WERI-Rb-1 (cell line): ENCODE measurements at regions not wholly inside any gene's neighbourhood (a gene's known extent, or its start where the extent isn't known, plus 50 kb on each side); places are given as distances from the start of the nearest gene placed in this dataset.

Experiments used
- DNase-seq: peaks from one replicate; pipeline ENCODE4 v3.0.0-alpha.2; 2020
- H3K27ac ChIP-seq: fragments of 250-450 bp; sonication (Bioruptor Pico); 2 replicates; pipeline ENCODE4 v1.5.1; 2020; ENCODE audit warnings: mild to moderate bottlenecking, moderate library complexity
- H3K27me3 ChIP-seq: fragments of 250-450 bp; sonication (Bioruptor Pico); 2 replicates; pipeline ENCODE4 v1.5.1; 2021; ENCODE audit warnings: mild to moderate bottlenecking, low read depth, moderate library complexity; ENCODE audit not compliant: insufficient read depth, severe bottlenecking
- H3K36me3 ChIP-seq: fragments of 250-450 bp; sonication (Bioruptor Pico); 2 replicates; pipeline ENCODE4 v1.5.1; 2020; ENCODE audit warnings: mild to moderate bottlenecking, moderate library complexity
- H3K4me3 ChIP-seq: 2 replicates; pipeline ENCODE4 v1.5.1; 2011; ENCODE audit warnings: low read depth, mild to moderate bottlenecking, control low read depth, low read length
- H3K9me3 ChIP-seq: fragments of 250-450 bp; sonication (Bioruptor Pico); 2 replicates; pipeline ENCODE4 v1.5.1; 2021; ENCODE audit warnings: mild to moderate bottlenecking, moderate library complexity; ENCODE audit not compliant: severe bottlenecking
- CTCF ChIP-seq: IDR thresholded peaks from 2 replicates; pipeline ENCODE4 v1.5.1; 2011; ENCODE audit warnings: low read depth, mild to moderate bottlenecking, control low read depth, inconsistent platforms, low read length

- no peak for TF ChIP-seq CTCF
- H3K36me3 ChIP-seq = no peaks in the 10 kb centered on the region
- H3K27ac ChIP-seq = no peak overlapping the region
- no peaks in the 10 kb centered on the region for H3K9me3 ChIP-seq
- H3K4me3 ChIP-seq = no peak overlapping the region
- DNase-seq = no peak
- H3K27me3 ChIP-seq = no peaks in the 10 kb centered on the region
Measured at GRCh38 chr9:136607334-136607919, 55.3 kb upstream of the EGFL7 start.

GRCh38 chr9:136606687-136607333, 55.9 kb upstream of the EGFL7 start:
- no peak overlapping the region for H3K27ac ChIP-seq
- no peaks in the 10 kb centered on the region for H3K36me3 ChIP-seq
- no peaks in the 10 kb centered on the region for H3K27me3 ChIP-seq
- H3K9me3 ChIP-seq = no peaks in the 10 kb centered on the region
- no peak overlapping the region for H3K4me3 ChIP-seq
- no peak for DNase-seq
- no peak for TF ChIP-seq CTCF

- TF ChIP-seq CTCF = no peak
- DNase-seq = no peak
- no peak overlapping the region for H3K4me3 ChIP-seq
Measured at GRCh38 chr9:136605988-136606660, 56.6 kb upstream of the EGFL7 start.

GRCh38 chr9:136604823-136605525, 57.7 kb upstream of the EGFL7 start:
- Histone ChIP-seq H3K27ac (no peak overlapping the region), H3K36me3 (no peaks in the 10 kb centered on the region), H3K4me3 (no peak overlapping the region), H3K27me3 (no peaks in the 10 kb centered on the region), H3K9me3 (no peaks in the 10 kb centered on the region)
- no peak for DNase-seq
- TF ChIP-seq CTCF = no peak

More at GRCh38 chr9:136605988-136606660, 56.6 kb upstream of the EGFL7 start:
- Histone ChIP-seq H3K9me3 (no peaks in the 10 kb centered on the region), H3K27ac (no peak overlapping the region), H3K36me3 (no peaks in the 10 kb centered on the region), H3K27me3 (no peaks in the 10 kb centered on the region)

GRCh38 chr9:136603901-136604814, 58.3 kb upstream of the NOTCH1 start:
- H3K9me3 ChIP-seq = no peaks in the 10 kb centered on the region
- no peak overlapping the region for H3K4me3 ChIP-seq
- no peak for DNase-seq
- H3K36me3 ChIP-seq = no peaks in the 10 kb centered on the region
- no peak overlapping the region for H3K27ac ChIP-seq
- no peaks in the 10 kb centered on the region for H3K27me3 ChIP-seq
- no peak for TF ChIP-seq CTCF
